GM12891 (cell line): ENCODE measurements at regions not wholly inside any gene's neighbourhood (a gene's known extent, or its start where the extent isn't known, plus 50 kb on each side); places are given as distances from the start of the nearest gene placed in this dataset.

Source experiments
- POLR2A ChIP-seq: IDR thresholded peaks from 2 replicates; pipeline ENCODE4 v1.6.1; 2011; ENCODE audit warnings: low read depth, low read length, control low read depth
- SPI1 ChIP-seq: IDR thresholded peaks from 2 replicates; pipeline ENCODE4 v1.6.1; 2011; ENCODE audit warnings: low read depth, low read length, control low read depth
- TAF1 ChIP-seq: IDR thresholded peaks from 2 replicates; pipeline ENCODE4 v1.6.1; 2011; ENCODE audit warnings: low read depth, low read length, control low read depth

DNA sequence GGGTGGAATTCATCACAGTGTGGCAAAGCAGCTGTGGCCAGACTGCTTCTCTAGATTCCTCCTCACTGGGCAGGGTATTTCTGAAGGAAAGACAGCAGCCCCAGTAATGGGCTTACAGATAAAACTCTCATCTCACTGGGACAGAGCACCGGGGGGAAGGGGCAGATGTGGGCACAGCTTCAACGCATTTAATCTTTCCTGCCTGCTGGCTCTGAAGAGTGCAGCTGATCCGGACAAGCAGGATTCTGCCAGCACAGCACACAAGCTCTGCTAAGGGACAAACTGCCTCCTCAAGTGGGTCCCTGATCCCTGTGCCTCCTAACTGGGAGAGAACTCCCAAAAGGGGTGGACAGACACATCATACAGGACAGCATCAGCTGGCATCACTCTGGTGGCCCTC, 779.9 kb upstream of the CNTNAP5 start:
- TF ChIP-seq POLR2A (no peak), TAF1 (no peak), SPI1 (no peak)
